ENCODE measurements at regions not wholly inside any gene's neighbourhood (a gene's known extent, or its start where the extent isn't known, plus 50 kb on each side); places are given as distances from the start of the nearest gene placed in this dataset.

DNA sequence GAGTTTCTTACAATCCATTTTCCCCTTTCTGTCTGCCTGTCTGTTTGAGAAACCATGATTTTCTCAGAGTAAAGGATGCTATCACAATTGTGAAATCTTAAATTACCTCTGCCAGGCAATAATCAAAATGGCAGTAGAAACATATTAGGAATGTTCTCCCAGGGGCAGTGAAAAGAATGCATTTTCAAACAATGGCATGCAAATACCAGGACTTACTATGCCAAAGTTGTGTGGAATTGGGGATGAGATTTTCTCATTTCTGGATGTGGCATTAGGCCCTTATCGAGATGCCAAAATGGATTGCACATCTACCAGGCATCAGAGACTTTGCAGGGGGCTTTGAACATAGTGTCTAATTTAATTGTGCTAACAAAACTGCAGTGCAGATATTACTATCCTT, 821.4 kb downstream of the RNF144A start:
- TF ChIP-seq, protein P1, sequence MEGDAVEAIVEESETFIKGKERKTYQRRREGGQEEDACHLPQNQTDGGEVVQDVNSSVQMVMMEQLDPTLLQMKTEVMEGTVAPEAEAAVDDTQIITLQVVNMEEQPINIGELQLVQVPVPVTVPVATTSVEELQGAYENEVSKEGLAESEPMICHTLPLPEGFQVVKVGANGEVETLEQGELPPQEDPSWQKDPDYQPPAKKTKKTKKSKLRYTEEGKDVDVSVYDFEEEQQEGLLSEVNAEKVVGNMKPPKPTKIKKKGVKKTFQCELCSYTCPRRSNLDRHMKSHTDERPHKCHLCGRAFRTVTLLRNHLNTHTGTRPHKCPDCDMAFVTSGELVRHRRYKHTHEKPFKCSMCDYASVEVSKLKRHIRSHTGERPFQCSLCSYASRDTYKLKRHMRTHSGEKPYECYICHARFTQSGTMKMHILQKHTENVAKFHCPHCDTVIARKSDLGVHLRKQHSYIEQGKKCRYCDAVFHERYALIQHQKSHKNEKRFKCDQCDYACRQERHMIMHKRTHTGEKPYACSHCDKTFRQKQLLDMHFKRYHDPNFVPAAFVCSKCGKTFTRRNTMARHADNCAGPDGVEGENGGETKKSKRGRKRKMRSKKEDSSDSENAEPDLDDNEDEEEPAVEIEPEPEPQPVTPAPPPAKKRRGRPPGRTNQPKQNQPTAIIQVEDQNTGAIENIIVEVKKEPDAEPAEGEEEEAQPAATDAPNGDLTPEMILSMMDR (IDR thresholded peaks at IDR 0.05; ENCODE audit: low read length, missing control alignments) = no peak
- H3K4me3 ChIP-seq (replicated peaks; ENCODE audit: low read depth, low read length) = no peak overlapping the region
- DNase-seq (ENCODE audit: low read depth) = no peak

- no peak overlapping the region for H3K4me3 ChIP-seq (replicated peaks; ENCODE audit: low read depth, low read length)
- no peak for DNase-seq (ENCODE audit: low read depth)
- TF ChIP-seq, protein P1 (IDR thresholded peaks at IDR 0.05; ENCODE audit: low read length, missing control alignments) = no peak
Observed at GRCh38 chr2:7740114-7740513, 822.9 kb downstream of the RNF144A start.

DNA sequence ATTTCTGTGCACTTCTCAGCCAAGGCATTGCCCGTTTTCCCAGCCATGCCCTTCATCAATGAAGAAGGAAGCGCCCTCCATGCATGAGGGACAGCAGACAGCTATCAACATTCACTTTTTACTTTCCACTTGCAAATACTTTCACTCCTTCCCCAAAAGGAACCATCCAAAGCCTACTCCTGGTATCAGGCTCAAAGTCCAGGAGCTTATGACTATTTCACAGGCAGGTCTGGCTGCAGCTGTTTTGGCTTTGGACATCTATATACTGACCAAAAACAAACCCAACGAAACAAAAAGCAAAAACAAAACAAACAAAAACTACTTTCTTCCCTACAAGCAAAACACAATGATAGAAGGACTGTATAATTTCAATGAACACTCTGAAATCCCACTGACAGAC, 825.1 kb downstream of the RNF144A start:
- DNase-seq (ENCODE audit: low read depth) = no peak
- TF ChIP-seq, protein P1 (IDR thresholded peaks at IDR 0.05; ENCODE audit: low read length, missing control alignments) = no peak
- H3K4me3 ChIP-seq (replicated peaks; ENCODE audit: low read depth, low read length) = no peak overlapping the region

- TF ChIP-seq, protein P1 (IDR thresholded peaks at IDR 0.05; ENCODE audit: low read length, missing control alignments) = no peak
- no peak overlapping the region for H3K4me3 ChIP-seq (replicated peaks; ENCODE audit: low read depth, low read length)
- no peak for DNase-seq (ENCODE audit: low read depth)
Observed at GRCh38 chr2:7744827-7745226, 827.6 kb downstream of the RNF144A start.

- no peak overlapping the region for H3K4me3 ChIP-seq (replicated peaks; ENCODE audit: low read depth, low read length)
- DNase-seq (ENCODE audit: low read depth) = no peak
- TF ChIP-seq, protein P1 (IDR thresholded peaks at IDR 0.05; ENCODE audit: low read length, missing control alignments) = no peak
Observed at GRCh38 chr2:7745369-7745768, 828.2 kb downstream of the RNF144A start.

DNA sequence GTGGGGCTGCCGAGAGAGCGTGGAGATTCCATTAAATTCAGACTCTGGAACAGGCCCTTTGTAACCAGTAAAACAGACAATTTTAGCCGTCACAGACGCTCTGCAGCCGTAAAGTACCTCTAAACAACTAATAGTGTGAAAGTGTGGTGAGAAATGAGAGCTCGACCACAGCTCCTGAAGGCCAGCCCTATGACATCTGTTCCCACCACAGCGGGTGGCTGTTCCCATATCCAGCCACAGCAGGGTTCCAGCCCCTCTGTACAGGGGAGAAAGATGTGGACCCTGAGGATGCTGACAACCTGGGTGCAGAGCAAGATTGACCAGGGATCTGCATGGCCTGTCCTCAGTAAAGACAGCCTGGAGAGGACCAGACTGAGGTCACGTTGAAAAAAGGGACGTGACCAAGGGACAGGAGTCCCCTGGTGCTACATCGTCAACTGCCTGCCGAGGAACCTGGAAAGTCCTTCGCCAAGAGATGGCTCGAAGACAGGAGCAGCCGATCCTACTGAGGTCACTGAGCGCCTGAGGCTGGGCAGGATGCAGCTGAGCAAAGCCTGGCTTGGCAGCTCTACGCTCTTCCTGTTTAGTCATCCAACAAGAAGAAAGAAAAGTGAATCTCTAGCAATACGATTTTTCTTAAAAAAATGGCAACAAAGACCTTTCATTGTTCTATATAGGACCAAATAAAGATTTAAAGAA, 831.7 kb downstream of the RNF144A start:
- no peak for DNase-seq (ENCODE audit: low read depth)
- TF ChIP-seq, protein P1 (IDR thresholded peaks at IDR 0.05; ENCODE audit: low read length, missing control alignments) = no peak
- H3K4me3 ChIP-seq (replicated peaks; ENCODE audit: low read depth, low read length) = no peak overlapping the region

Data from fibroblast of pulmonary artery (primary cell).